K562 (cell line): ENCODE measurements at regions not wholly inside any gene's neighbourhood (a gene's known extent, or its start where the extent isn't known, plus 50 kb on each side); places are given as distances from the start of the nearest gene placed in this dataset.

Experiments used
- ATAC-seq: fragments of 200-7000 bp; cut with Tn5 transposase; 3 replicates; pipeline ENCODE4 v1.9.1; 2020; ENCODE audit warnings: moderate library complexity
- BruUV-seq: library from RNA; stranded (reverse); fragments of 400-500 nt; replicated peaks from 2 replicates; lab custom pipeline; 2021; lab: Mats Ljungman, UMichigan
- CTCF ChIA-PET: fragments of 300-600 bp; formaldehyde crosslinking; extraction: SDS; loops from one replicate; lab custom pipeline; 2021; ENCODE audit warnings: low intra/inter-chr PET ratio; lab: Yijun Ruan, JAX
- POLR2A ChIA-PET: fragments of 300-600, 350-650 bp; sonication (Branson Sonifier 250); formaldehyde crosslinking; extraction: SDS; loops from one replicate; lab custom pipeline; 2021; ENCODE audit warnings: antibody characterized with exemption, inconsistent platforms; lab: Yijun Ruan, JAX
- DNase-seq, 4 experiments: peaks; one replicate each; pipeline versions ENCODE4 v3.0.0 to v3.0.0-alpha.2; 2011 to 2018; ENCODE audit warnings: low spot score in 3 of 4, mixed read lengths in 3 of 4; ENCODE audit errors: extremely low read depth in 1 of 4
- FAIRE-seq: peaks from 2 replicates; lab custom pipeline; 2011; peaks lifted over from hg19 to GRCh38; lab: Jason Lieb, UNC
- H2AFZ ChIP-seq: 2 replicates; pipeline ENCODE4 v1.6.0; 2011; ENCODE audit warnings: low read depth, low read length, control low read depth, inconsistent platforms
- H3K27ac ChIP-seq: fragments of 200-600 bp; 3 replicates; pipeline ENCODE4 v1.8.0; 2011; ENCODE audit warnings: low read depth, mild to moderate bottlenecking, control low read depth, inconsistent platforms, low read length, moderate library complexity, mixed read lengths; ENCODE audit errors: extremely low read depth
- H3K27me3 ChIP-seq, 2 experiments: fragments of 300-600 bp in 1 of 2; 2 replicates in 1 of 2; 3 replicates in 1 of 2; pipeline versions ENCODE4 v1.6.0 to v1.8.0; 2011; ENCODE audit warnings: inconsistent platforms in 2 of 2, low read length in 2 of 2, mild to moderate bottlenecking in 1 of 2, mixed read lengths in 1 of 2, moderate library complexity in 1 of 2; ENCODE audit not compliant: control insufficient read depth in 2 of 2, insufficient read depth in 2 of 2
- H3K36me3 ChIP-seq: fragments of 300-600 bp; 3 replicates; pipeline ENCODE4 v1.8.0; 2011; ENCODE audit warnings: mild to moderate bottlenecking, low read length, inconsistent platforms; ENCODE audit not compliant: control insufficient read depth, insufficient read depth
- H3K4me1 ChIP-seq, 2 experiments: fragments of 200-600 bp in 1 of 2; replicated peaks in 1 of 2; 2 replicates in 1 of 2; 3 replicates in 1 of 2; pipeline versions ENCODE4 v1.5.1 to v1.8.0; 2011; ENCODE audit warnings: inconsistent platforms in 2 of 2, low read length in 2 of 2, mild to moderate bottlenecking in 1 of 2, mixed read lengths in 1 of 2, moderate library complexity in 1 of 2; ENCODE audit not compliant: control insufficient read depth in 2 of 2, insufficient read depth in 2 of 2
- H3K4me2 ChIP-seq: 2 replicates; pipeline ENCODE4 v1.6.1; 2011; ENCODE audit warnings: low read length, control low read depth, inconsistent platforms, mixed read lengths; ENCODE audit not compliant: insufficient read depth
- H3K4me3 ChIP-seq: fragments of 200-600 bp; sonication (generic), shearing (Covaris generic); 2 replicates; pipeline ENCODE4 v1.5.1; 2016; ENCODE audit warnings: control low read depth, inconsistent platforms
- H3K79me2 ChIP-seq: fragments of 200-600 bp; 3 replicates; pipeline ENCODE4 v1.8.0; 2011; ENCODE audit warnings: low read length, inconsistent platforms; ENCODE audit not compliant: control insufficient read depth, insufficient read depth
- H3K9ac ChIP-seq, 2 experiments: 2 replicates each; pipeline versions ENCODE4 v1.6.0 to v1.6.1; 2011; ENCODE audit warnings: low read depth in 2 of 2, low read length in 2 of 2, control low read depth in 1 of 2, inconsistent platforms in 1 of 2, mild to moderate bottlenecking in 1 of 2, mixed read lengths in 1 of 2; ENCODE audit not compliant: insufficient read depth in 1 of 2
- H3K9me1 ChIP-seq: one replicate; pipeline ENCODE4 v1.6.0; 2011; ENCODE audit warnings: inconsistent platforms, mild to moderate bottlenecking, low read length, moderate library complexity; ENCODE audit not compliant: control insufficient read depth, insufficient read depth
- H3K9me3 ChIP-seq: replicated peaks from 2 replicates; pipeline ENCODE4 v1.5.1; 2011; ENCODE audit warnings: low read depth, low read length, inconsistent platforms; ENCODE audit not compliant: control insufficient read depth, insufficient read depth
- H4K20me1 ChIP-seq: replicated peaks from 2 replicates; pipeline ENCODE4 v1.6.1; 2011; ENCODE audit warnings: low read length, inconsistent platforms, mixed read lengths; ENCODE audit not compliant: control insufficient read depth, insufficient read depth
- E2F8 ChIP-seq: fragments of 450-650 bp; IDR thresholded peaks from 2 replicates; pipeline ENCODE4 v1.7.1; 2018; ENCODE audit warnings: mild to moderate bottlenecking, low read depth; ENCODE audit not compliant: partially characterized antibody
- ETS1 ChIP-seq: conservative IDR thresholded peaks from 2 replicates; pipeline ENCODE4 v1.6.1; 2011; ENCODE audit warnings: low read depth, mild to moderate bottlenecking, low read length; ENCODE audit not compliant: control insufficient read depth
- ETV6 ChIP-seq, 3 experiments: fragments of 150-350 bp in 1 of 3; sonication (generic) in 1 of 3; formaldehyde crosslinking in 1 of 3; IDR thresholded peaks; 2 replicates each; pipeline versions ENCODE4 v1.6.1 to v1.8.0; 2014 to 2022; ENCODE audit warnings: borderline replicate concordance in 2 of 3, low read depth in 2 of 3, antibody characterized with exemption in 1 of 3, low read length in 1 of 3, mild to moderate bottlenecking in 1 of 3, missing genetic modification reagents in 1 of 3
- GABPB1 ChIP-seq: sonication (generic); formaldehyde crosslinking; IDR thresholded peaks from 2 replicates; pipeline ENCODE4 v1.8.0; 2022; ENCODE audit warnings: mild to moderate bottlenecking, missing genetic modification reagents
- LARP7 ChIP-seq: fragments of 450-650 bp; IDR thresholded peaks from 2 replicates; pipeline ENCODE4 v1.6.1; 2016
- RFX7 ChIP-seq: fragments of 250-450 bp; sonication (Bioruptor Pico); IDR thresholded peaks from 2 replicates; pipeline ENCODE4 v1.5.1; 2021; ENCODE audit warnings: mild to moderate bottlenecking
- RNF2 ChIP-seq: sonication (generic); IDR thresholded peaks from 2 replicates; pipeline ENCODE4 v1.6.1; 2016
- SUPT5H ChIP-seq: fragments of 450-650 bp; IDR thresholded peaks from 2 replicates; pipeline ENCODE4 v1.6.1; 2016
- TFE3 ChIP-seq: fragments of 450-650 bp; formaldehyde crosslinking; IDR thresholded peaks from 2 replicates; pipeline ENCODE4 v1.4.0; 2020; ENCODE audit warnings: mild to moderate bottlenecking, mixed read lengths
- TOE1 ChIP-seq, 2 experiments: fragments of 450-650 bp in 1 of 2; sonication (generic) in 1 of 2; formaldehyde crosslinking in 1 of 2; IDR thresholded peaks; 2 replicates each; pipeline versions ENCODE4 v1.7.1 to v1.8.0; 2016 to 2022; ENCODE audit warnings: borderline replicate concordance in 2 of 2, mild to moderate bottlenecking in 2 of 2, antibody characterized with exemption in 1 of 2, inconsistent platforms in 1 of 2, low read depth in 1 of 2, missing genetic modification reagents in 1 of 2, moderate library complexity in 1 of 2
- ZFX ChIP-seq: sonication (generic); formaldehyde crosslinking; IDR thresholded peaks from 2 replicates; pipeline ENCODE4 v1.8.0; 2022; ENCODE audit warnings: mild to moderate bottlenecking, missing genetic modification reagents, moderate library complexity
- ZNF133 ChIP-seq: fragments of 250-450 bp; sonication (Bioruptor Pico); IDR thresholded peaks from 2 replicates; pipeline ENCODE4 v1.4.0; 2020; ENCODE audit warnings: mild to moderate bottlenecking
- ZNF174 ChIP-seq: fragments of 250-450 bp; sonication (Bioruptor Pico); IDR thresholded peaks from 2 replicates; pipeline ENCODE4 v1.4.0; 2020; ENCODE audit warnings: mild to moderate bottlenecking
- ZNF444 ChIP-seq: fragments of 250-450 bp; sonication (Bioruptor Pico); IDR thresholded peaks from 2 replicates; pipeline ENCODE4 v1.4.0; 2020; ENCODE audit warnings: mild to moderate bottlenecking, moderate library complexity
- WGBS: fragments of 100-300 bp; shearing (Covaris generic); methylation state at CpG from one replicate; pipeline ENCODE4 v1.1.6; 2016; ENCODE audit warnings: low coverage, mixed read lengths; ENCODE audit not compliant: insufficient coverage; ENCODE audit errors: missing lambda C conversion rate; 5-methylcytosine and 5-hydroxymethylcytosine counted together
- in situ Hi-C: fragments of 300-500 bp; cut with MboI; formaldehyde crosslinking; loops from 4 replicates; pipeline ENCODE4 v1.15.0; 2018; ENCODE audit warnings: inconsistent platforms, mixed read lengths
- intact Hi-C: fragments of 100-400 bp; cut with micrococcal nuclease; formaldehyde crosslinking; loops from 2 replicates; pipeline ENCODE4 v1.14.2; 2022

GRCh38 chr14:48023881-48024280, 348.5 kb upstream of the MDGA2 start:
- in situ Hi-C loops = no loop called here
- Histone ChIP-seq H3K36me3 (no peaks in the 10 kb centered on the region), H3K79me2 (no peaks in the 10 kb centered on the region), H3K9me1 (no peaks in the 10 kb centered on the region), H3K4me3 (no peak overlapping the region), H3K27ac (no peak overlapping the region), H3K27me3 (no peaks in the 10 kb centered on the region), H3K9me3 (no peaks in the 10 kb centered on the region), H4K20me1 (no peaks in the 10 kb centered on the region), H2AFZ (no peak overlapping the region), H3K9ac (no peak overlapping the region), H3K4me2 (no peak overlapping the region), H3K4me1 (no peaks in the 10 kb centered on the region)
- no peak for ATAC-seq
- intact Hi-C loops = no loop called here
- DNase-seq = no peak
- POLR2A ChIA-PET = no interaction called here
- no peak for FAIRE-seq
- CTCF ChIA-PET = no interaction called here
- no TSS peak for BruUV-seq
- 5% methylated on average over 3 of the region's 3 CpGs for WGBS
- TF ChIP-seq GABPB1 (CRISPR knock-in tag) (no peak), ETS1 (no peak), SUPT5H (no peak), TFE3 (CRISPR knock-in tag) (no peak), ZNF133 (no peak), LARP7 (no peak), TOE1 (IDR thresholded peaks at IDR 0.05; ENCODE audit: borderline replicate concordance) (no peak), TOE1 (CRISPR knock-in tag; IDR thresholded peaks at IDR 0.05; ENCODE audit: borderline replicate concordance, low read depth) (no peak), ETV6 (IDR thresholded peaks at IDR 0.05; ENCODE audit: borderline replicate concordance in 1 of 2, low read depth in 2 of 2, low read length in 1 of 2) (no peak), ETV6 (CRISPR knock-in tag; IDR thresholded peaks at IDR 0.05; ENCODE audit: borderline replicate concordance) (no peak), ZNF174 (no peak), ZNF444 (no peak), RFX7 (CRISPR knock-in tag) (no peak), RNF2 (no peak), E2F8 (no peak), ZFX (CRISPR knock-in tag) (no peak)
